ENCODE measurements at regions not wholly inside any gene's neighbourhood (a gene's known extent, or its start where the extent isn't known, plus 50 kb on each side); places are given as distances from the start of the nearest gene placed in this dataset.

DNA sequence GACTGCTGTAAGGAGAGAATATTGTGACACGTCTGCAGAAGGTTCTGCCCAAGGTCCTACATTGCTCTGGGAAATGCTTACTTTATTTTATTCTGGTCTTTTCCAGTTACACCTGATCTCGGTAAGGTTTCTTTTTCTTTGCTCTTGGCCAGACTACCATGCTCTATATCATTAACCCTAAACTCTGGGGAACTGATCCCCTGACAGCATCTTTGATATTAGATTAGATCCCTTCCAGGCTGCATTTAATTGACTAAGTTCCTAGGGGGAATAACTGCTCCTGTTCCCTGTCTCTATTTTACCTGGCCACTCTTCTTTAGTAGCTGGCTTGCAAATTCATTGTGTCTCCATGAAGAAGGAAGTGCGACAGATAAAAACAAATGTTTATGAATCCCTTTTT lies 243.5 kb downstream of the MAT2B start:
- no peak for TF ChIP-seq PPARA (CRISPR knock-in tag; IDR thresholded peaks at IDR 0.05; ENCODE audit: borderline replicate concordance)
- TF ChIP-seq, protein P1, sequence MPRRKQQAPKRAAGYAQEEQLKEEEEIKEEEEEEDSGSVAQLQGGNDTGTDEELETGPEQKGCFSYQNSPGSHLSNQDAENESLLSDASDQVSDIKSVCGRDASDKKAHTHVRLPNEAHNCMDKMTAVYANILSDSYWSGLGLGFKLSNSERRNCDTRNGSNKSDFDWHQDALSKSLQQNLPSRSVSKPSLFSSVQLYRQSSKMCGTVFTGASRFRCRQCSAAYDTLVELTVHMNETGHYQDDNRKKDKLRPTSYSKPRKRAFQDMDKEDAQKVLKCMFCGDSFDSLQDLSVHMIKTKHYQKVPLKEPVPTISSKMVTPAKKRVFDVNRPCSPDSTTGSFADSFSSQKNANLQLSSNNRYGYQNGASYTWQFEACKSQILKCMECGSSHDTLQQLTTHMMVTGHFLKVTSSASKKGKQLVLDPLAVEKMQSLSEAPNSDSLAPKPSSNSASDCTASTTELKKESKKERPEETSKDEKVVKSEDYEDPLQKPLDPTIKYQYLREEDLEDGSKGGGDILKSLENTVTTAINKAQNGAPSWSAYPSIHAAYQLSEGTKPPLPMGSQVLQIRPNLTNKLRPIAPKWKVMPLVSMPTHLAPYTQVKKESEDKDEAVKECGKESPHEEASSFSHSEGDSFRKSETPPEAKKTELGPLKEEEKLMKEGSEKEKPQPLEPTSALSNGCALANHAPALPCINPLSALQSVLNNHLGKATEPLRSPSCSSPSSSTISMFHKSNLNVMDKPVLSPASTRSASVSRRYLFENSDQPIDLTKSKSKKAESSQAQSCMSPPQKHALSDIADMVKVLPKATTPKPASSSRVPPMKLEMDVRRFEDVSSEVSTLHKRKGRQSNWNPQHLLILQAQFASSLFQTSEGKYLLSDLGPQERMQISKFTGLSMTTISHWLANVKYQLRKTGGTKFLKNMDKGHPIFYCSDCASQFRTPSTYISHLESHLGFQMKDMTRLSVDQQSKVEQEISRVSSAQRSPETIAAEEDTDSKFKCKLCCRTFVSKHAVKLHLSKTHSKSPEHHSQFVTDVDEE (CRISPR knock-in tag; IDR thresholded peaks at IDR 0.05) = no peak
- TF ChIP-seq, protein P2, sequence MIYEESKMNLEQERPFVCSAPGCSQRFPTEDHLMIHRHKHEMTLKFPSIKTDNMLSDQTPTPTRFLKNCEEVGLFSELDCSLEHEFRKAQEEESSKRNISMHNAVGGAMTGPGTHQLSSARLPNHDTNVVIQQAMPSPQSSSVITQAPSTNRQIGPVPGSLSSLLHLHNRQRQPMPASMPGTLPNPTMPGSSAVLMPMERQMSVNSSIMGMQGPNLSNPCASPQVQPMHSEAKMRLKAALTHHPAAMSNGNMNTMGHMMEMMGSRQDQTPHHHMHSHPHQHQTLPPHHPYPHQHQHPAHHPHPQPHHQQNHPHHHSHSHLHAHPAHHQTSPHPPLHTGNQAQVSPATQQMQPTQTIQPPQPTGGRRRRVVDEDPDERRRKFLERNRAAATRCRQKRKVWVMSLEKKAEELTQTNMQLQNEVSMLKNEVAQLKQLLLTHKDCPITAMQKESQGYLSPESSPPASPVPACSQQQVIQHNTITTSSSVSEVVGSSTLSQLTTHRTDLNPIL (CRISPR knock-in tag; IDR thresholded peaks at IDR 0.05; ENCODE audit: low read depth) = no peak

Measured in SK-N-SH treated with all-trans-retinoic acid at 6 μM for 48 hours (cell line).